HCT116 (cell line): ENCODE measurements at regions not wholly inside any gene's neighbourhood (a gene's known extent, or its start where the extent isn't known, plus 50 kb on each side); places are given as distances from the start of the nearest gene placed in this dataset.

Experiments used
- MAX ChIP-seq: IDR thresholded peaks from 2 replicates; pipeline ENCODE4 v1.6.1; 2012
- POLR2A ChIP-seq: IDR thresholded peaks from 2 replicates; pipeline ENCODE4 v1.7.0; 2011; ENCODE audit warnings: borderline replicate concordance; ENCODE audit not compliant: insufficient read depth, insufficient read length; ENCODE audit errors: extremely low read depth
- SIN3A ChIP-seq: IDR thresholded peaks from 2 replicates; pipeline ENCODE4 v1.6.1; 2012; ENCODE audit warnings: low read depth
- YY1 ChIP-seq: IDR thresholded peaks from 2 replicates; pipeline ENCODE4 v1.6.1; 2011; ENCODE audit warnings: low read length, low read depth, moderate library complexity, mild to moderate bottlenecking; ENCODE audit not compliant: insufficient replicate concordance; ENCODE audit errors: extremely low read depth
- TF ChIP-seq, protein P1 (sequence below), 3 experiments: fragments of 200-600 bp in 1 of 3; sonication (generic) in 1 of 3; IDR thresholded peaks in 2 of 3; conservative IDR thresholded peaks in 1 of 3; 2 replicates each; pipeline ENCODE4 v1.5.1; 2012 to 2017; ENCODE audit warnings: low read depth in 2 of 3, low read length in 2 of 3, antibody characterized with exemption in 1 of 3, borderline replicate concordance in 1 of 3, control low read depth in 1 of 3, mild to moderate bottlenecking in 1 of 3, mixed read lengths in 1 of 3, mixed run types in 1 of 3, moderate library complexity in 1 of 3; ENCODE audit not compliant: insufficient read depth in 1 of 3

- TF ChIP-seq YY1 (no peak), MAX (no peak), SIN3A (no peak), POLR2A (no peak)
- TF ChIP-seq, protein P1, sequence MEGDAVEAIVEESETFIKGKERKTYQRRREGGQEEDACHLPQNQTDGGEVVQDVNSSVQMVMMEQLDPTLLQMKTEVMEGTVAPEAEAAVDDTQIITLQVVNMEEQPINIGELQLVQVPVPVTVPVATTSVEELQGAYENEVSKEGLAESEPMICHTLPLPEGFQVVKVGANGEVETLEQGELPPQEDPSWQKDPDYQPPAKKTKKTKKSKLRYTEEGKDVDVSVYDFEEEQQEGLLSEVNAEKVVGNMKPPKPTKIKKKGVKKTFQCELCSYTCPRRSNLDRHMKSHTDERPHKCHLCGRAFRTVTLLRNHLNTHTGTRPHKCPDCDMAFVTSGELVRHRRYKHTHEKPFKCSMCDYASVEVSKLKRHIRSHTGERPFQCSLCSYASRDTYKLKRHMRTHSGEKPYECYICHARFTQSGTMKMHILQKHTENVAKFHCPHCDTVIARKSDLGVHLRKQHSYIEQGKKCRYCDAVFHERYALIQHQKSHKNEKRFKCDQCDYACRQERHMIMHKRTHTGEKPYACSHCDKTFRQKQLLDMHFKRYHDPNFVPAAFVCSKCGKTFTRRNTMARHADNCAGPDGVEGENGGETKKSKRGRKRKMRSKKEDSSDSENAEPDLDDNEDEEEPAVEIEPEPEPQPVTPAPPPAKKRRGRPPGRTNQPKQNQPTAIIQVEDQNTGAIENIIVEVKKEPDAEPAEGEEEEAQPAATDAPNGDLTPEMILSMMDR (IDR thresholded peaks at IDR 0.05 in 2 of 3, conservative IDR thresholded peaks at IDR 0.05 in 1 of 3; ENCODE audit: borderline replicate concordance in 1 of 3, insufficient read depth in 1 of 3, low read depth in 2 of 3, low read length in 2 of 3): peak; percentile 8 to 63 (median 54); a peak in 5 of 6 replicates
Observed at GRCh38 chr9:86614871-86615849, 260.9 kb upstream of the TUT7 start.
